ENCODE measurements at regions not wholly inside any gene's neighbourhood (a gene's known extent, or its start where the extent isn't known, plus 50 kb on each side); places are given as distances from the start of the nearest gene placed in this dataset.

DNA sequence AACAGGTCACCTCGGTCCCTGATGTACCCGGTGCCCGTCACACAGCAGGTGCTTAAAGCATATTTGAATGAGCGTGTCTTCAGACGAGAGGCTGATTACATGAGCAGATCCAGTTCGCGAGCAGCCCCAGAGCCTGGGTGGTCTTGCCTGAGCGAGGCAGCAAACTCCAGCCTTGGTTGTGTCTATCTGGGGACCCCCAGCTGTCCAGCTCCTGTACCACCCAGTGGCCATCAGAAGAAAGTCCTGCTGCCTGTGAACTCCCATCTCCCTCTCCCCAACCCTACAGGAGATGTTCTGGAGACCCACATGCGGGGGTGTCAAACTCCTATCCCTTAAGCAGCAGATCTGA is 174.2 kb downstream of the PHETA1 start:
- DNase-seq = peak; percentile 67

GRCh38 chr12:111193977-111194702 is 174.8 kb downstream of the PHETA1 start:
- DNase-seq = no peak

GRCh38 chr12:111193496-111193895 is 175.4 kb downstream of the PHETA1 start:
- DNase-seq = no peak

- no peak for DNase-seq
Observed at GRCh38 chr12:111193067-111193466, 175.8 kb downstream of the PHETA1 start.

- DNase-seq = no peak
Observed at GRCh38 chr12:111192647-111193046, 176.2 kb downstream of the PHETA1 start.

DNA sequence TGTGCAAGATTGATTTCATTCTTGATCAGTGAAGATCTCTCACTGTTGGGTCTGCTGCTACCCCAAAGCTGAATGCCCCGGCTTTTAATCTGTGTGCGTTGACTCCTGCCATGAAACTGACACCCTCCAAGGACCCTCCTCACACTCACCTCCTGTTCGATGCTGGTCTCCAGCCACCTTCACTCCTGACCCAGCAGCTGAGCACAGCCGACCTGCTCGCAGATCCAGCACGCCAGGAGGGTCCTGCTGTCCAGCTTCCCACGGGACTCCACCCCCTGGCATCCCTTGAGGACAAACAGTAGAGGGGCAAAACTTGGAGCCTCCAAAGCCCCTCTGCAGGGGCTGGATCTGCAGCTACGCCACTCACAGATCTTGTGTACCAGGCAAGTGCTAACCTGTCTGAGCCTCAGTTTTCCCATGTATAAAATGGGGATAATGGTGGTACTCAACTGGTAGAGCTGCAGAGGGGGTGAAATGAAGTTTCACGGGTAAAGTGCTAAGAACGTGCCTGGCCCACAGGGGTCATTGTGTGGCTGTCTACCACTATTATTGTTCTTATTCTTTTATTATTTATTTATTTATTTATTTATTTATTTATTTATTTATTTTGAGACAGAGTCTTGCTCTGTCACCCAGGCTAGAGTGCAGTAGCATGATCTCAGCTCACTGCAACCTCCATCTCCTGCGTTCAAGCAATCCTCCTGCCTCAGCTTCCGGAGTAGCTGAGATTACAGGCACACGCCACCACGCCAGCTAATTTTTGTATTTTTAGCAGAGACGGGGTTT is 178.0 kb downstream of the PHETA1 start:
- no peak for DNase-seq

DNA sequence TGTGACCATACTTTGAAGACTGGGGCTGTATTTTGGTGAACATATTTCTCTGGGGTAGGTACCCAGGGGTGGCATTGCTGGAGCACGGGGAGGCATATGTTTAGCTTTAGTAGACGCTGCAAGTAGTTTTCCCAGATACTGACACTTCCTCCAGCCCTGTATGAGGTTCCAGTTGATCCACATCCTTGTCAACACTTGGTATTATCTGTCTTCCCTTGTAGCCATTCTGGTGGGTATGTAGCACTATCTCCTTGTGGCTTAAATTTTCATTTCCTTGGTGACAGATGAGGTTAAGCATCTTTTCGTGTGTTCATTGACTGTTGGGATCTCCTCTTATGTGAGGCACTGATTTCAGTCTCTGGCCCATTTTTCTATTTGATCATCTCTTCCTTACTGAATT is 179.1 kb downstream of the PHETA1 start:
- no peak for DNase-seq

DNA sequence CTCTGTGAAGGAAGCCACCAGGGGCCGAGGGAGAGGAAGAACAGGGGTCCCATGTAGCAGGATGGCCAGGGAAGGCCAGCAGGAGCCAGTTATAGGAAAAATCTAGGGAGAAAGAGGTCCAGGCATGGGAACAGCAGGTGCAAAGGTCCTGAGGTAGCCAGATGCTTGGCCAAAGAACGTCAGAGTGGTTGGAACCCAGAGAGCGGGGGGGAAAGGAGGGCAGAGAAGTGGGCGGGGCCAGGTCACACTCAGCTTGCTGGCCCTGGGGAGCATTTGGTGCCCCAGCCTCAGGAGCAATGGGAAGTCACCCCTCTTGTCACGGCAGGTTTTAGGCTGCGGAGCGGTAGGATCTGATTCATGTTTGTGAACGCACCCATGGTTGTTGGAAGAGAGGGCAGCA is 180.5 kb downstream of the PHETA1 start:
- DNase-seq = no peak

DNA sequence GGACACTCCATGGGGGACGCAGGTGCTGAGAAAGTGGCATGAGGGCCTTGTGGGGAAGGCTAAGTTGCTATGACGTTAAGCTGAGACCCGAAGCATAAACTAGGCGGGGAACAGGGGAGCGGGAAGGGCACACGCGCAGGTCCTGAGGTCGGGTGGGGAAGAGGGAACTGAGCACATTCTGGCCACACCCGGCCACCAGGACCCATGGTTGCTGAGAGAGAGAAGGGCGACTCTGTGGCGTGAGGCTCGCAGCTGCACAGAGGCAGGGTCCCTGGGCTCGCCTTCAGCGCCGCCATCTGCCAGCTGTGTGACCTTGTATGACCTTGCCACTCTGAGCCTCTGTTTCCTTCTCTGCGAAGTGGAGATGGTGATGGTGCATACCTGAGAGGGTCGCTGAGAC is 182.5 kb downstream of the PHETA1 start:
- DNase-seq = no peak

DNA sequence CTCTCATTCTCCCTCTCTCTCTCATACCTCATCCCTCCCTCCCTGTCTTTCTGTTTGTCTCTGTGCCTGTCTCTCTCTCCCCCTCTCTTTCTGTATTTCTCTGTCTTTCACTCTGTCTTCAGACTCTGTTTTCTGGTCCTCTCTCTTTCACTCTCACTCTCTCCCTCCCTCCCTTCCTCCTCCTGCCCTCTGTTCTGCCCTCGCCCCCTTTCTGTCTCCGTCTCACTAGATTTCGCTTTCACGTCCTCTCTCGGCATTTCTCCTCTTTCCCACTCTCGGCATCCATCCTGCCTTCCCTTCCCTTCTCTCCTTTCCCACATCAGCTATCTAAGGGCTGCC is 183.0 kb downstream of the PHETA1 start:
- DNase-seq = no peak

- DNase-seq = no peak
Observed at GRCh38 chr12:111185206-111185888, 183.5 kb downstream of the PHETA1 start.

- DNase-seq = no peak
Observed at GRCh38 chr12:111184161-111184560, 184.7 kb downstream of the PHETA1 start.

GRCh38 chr12:111183094-111183493 is 185.8 kb downstream of the PHETA1 start:
- no peak for DNase-seq

DNA sequence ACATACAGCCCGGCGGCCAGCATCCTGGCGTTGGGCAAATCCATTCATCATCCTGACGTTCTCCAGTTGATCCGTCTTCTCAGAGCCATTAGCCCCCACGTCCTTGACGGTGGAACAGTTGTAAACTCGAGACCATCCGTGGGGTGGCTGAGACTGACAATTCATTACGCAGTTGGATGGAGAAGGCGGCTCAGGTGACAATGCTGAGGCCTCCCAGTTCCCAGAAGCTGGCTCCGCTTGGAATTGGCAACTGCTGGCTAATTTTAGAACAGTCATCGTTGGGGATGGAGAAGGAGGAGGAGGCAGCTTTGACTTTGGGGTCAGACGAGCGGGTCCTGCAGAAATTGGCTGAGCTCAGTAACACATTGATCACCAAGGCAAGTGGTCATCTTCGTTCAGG is 186.5 kb downstream of the PHETA1 start:
- DNase-seq = no peak

GRCh38 chr12:111181143-111181726 is 187.7 kb downstream of the PHETA1 start:
- DNase-seq = peak; percentile 81

DNA sequence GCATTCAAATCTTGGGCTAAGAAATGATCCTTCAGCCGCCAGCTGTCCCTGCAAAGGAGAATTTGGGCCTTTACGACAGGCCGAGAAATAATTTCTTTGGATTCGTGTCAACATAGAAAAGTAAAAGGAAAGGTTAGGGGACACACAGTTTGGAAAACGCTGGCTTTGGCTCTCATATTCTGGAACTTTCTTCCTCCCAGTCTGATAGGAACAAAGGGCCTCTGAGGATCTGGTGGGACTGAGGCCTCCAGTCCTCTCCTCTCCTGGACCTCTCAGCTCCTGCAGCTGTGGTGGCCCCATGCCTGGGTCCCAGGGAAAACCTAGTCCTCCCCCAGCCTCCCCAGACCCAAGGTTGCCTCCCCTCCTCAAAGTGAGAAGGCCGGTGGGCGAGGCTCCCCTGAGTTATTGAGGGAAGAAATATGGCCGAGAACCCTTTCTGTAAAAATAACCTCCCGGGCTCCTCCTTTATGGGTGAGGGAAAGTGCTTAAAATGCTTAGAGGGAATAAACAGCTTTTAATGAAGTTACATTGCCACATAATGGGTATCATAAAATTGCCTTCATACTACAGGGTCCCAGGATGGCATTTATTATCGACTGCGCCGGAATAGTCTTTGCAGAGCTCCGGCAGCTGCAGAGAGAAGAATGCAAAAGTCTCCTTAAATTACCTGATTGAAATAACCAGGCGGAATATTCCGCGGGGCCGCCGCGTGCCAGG is 188.3 kb downstream of the PHETA1 start:
- DNase-seq = no peak

DNA sequence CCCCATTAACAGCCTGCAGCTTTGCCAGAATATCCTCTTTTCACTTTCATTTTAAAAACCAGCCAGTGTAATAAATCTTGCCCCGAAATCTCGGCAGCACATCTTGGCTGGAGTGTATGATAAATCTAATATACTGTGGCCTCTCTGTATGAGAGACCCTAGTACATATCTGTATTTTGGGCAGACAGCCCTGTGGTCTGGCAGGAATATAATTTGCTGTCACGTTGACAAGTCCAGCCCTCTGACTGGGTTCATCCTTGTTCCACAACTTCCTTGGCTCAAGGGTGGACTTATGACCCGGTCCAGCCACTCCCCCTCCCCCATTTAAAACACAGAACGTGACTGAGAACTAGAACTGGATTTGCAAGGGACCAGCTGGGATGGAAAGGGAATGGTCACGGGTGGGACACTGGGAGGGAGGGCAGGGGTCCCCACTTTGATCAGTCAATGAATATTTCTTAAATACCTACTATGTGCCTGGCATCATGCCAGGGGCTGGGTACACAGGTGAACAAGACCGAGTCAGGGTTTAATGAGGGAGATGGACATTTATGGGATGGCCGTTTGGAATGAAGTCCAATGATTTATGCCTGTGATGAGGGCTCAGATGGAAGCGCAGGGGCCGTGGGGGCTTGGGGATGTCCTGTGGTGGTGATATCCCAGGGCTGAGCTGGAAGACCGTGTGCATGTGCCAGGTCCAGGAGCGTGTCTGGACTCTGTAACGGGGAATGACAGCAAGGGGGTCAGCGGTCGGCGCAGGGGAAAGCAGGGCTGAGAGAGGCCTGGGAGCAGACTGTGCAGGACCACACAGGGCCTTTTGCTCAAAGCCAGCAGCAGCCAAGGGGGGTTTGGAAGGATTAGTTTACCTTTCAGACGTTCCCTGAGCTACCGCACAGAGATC is 190.5 kb downstream of the PHETA1 start:
- no peak for DNase-seq

- peak; percentile 68 for DNase-seq
Observed at GRCh38 chr12:111175396-111176094, 193.3 kb downstream of the PHETA1 start.

- DNase-seq = no peak
Observed at GRCh38 chr12:111174961-111175345, 193.9 kb downstream of the PHETA1 start.

DNA sequence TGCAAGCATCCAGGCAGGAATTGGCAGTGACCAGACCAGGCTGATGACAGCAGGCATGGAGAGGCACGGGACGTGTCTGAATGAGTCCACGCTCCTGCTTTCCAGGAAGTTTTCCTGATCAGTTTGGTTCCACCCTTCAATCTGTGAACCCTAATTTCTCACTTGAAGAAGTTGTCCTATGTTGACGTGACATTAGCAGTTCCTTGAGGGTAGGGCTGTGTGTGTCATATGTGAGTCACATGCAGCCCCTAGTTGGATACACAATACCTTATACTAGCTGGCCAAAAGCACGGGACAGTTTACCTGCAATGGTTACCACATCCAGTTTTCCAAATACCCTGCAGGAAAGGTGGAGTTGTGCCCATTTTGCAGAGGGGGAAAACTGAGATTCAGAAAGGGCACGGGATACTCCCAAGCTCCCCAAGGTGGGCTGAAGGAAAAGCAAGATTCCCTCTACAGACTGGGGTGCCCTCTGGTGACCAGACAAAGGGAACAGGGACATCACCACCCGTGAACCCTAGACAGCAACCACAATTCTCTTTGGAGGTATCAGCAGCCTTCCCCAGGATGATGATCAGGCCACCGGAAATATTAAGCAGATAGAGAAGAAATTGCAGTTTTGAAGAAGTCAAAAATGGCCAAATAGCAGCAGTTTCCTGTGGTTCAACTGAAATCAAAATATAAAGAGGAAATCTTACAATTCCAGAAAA is 194.5 kb downstream of the PHETA1 start:
- DNase-seq = no peak

DNA sequence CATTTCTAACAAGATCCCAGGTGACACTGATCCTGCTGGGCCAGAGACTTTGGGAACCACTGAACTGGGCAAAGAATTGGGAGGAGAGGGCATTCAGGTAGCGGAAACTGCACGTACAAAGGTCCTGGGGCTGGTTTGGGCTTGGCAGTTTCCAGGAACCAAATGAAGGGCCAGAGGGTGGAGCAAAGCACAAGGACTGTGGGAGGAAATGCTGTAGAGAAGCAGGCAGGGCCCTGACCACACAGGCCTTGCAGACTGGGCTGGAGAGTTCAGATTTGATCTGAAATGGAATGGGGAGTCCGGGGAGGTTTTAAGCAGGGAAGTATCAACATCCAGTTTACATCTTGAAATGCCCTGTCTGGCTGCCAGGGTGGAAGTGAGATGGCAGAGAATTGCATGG is 195.1 kb downstream of the PHETA1 start:
- DNase-seq = no peak

Measured in retina (tissue), 1 donor.